CD1c-positive myeloid dendritic cell (primary cell): ENCODE measurements at regions not wholly inside any gene's neighbourhood (a gene's known extent, or its start where the extent isn't known, plus 50 kb on each side); places are given as distances from the start of the nearest gene placed in this dataset.

Experiments used
- DNase-seq: peaks from one replicate; pipeline ENCODE4 v3.0.0-alpha.2; 2016; ENCODE audit errors: extremely low spot score

DNA sequence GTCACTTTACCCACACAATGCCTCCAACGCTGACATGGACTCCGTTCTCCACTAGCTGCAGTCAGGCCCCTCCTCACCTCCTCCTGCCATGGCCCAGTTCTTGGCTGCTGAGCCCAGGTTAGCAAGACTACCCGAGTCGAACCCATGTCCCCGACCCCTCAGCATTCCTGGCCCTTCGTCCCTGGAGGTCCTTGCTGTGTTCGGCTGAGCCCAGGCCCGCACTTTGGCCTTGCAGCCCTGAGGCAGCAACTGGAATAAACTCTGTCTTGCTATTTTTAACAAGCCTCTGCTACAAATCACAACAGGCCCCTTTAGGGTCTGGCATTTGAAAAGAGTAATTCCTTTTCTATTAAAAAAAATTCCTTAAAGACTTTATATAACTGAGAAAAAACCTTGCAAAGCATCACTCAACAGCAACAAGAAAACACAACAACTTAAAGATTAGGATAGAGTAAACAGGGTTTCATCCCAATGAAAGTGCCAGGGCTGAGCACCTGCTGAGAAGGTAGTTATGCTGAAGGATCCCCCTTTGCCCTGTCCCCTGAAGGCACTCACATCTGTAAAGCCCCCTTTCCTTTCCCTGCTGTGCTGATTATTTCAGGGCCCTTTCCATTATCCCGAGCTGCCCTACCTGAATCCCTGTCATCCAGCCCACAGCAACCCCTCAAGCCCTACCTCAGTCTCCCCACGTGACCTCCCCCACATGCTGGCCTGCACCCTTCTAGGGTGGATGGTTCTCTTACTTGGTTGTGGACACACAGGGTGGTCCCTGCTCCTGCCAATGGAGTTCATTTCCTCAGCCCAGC is 120.0 kb upstream of the SNTG2 start:
- DNase-seq: no peak

DNA sequence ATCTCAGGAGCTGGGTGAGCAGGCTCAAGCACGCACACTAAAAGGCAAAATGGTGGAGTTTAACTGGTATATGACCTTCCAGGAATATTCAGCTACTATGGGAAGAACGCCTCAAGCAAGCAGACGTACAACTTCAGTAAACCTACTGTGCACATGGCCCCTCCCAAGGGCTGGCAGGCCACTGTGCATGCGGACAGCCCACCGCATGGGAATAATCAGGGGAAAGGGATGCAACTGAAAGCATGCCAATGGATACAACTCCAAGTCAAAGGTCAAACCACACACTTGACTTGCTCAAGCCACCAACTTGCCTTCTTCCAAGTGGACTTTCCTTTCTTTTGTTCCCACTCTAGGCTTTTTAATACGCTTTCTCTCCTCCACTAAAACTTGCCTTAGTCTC is 121.6 kb upstream of the SNTG2 start:
- no peak for DNase-seq

DNA sequence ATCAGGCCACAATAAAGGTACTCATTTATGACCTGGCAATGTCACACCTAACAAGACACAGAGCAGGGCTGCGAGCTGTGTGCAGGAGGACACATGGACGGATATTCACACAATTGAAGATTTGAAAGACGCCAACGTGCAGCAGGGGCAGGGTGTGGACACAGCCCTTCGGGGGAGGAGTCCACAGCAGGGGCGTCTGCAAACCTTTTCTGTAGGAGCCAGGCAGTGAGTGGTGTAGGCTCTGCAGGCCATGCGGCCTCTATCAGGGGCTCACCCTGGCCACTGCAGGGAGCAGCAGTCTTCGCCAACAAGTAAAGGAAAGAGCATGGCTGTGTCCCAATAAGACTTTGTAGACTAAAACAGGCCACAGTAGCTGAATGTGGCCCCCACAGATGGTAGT is 125.7 kb upstream of the SNTG2 start:
- DNase-seq: no peak

GRCh38 chr2:824524-824923 is 126.1 kb upstream of the SNTG2 start:
- DNase-seq: no peak

DNA sequence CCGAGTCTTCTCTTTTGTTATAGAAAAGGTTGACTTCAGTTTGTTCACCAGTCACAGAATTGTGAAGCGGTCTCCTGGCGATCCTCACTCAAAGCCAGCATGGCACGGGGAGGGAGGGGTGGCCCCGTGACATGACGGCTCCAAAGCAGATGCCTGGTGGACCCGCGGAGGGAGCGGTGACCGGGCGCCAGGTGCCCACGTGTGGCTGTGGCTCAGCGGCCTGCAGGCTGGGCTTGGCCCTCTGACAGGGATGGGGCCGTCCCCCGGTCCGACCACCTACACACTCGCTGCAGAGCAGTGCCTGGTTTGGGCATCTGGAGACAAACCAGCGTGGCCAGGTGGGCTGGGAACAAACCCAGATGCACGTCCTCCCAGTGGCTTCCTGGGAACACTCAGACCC is 129.1 kb upstream of the SNTG2 start:
- DNase-seq: no peak

- DNase-seq: no peak
These were observed 131.0 kb upstream of the SNTG2 start for GRCh38 chr2:819601-820000.

GRCh38 chr2:819121-819520 is 131.5 kb upstream of the SNTG2 start:
- DNase-seq: no peak

DNA sequence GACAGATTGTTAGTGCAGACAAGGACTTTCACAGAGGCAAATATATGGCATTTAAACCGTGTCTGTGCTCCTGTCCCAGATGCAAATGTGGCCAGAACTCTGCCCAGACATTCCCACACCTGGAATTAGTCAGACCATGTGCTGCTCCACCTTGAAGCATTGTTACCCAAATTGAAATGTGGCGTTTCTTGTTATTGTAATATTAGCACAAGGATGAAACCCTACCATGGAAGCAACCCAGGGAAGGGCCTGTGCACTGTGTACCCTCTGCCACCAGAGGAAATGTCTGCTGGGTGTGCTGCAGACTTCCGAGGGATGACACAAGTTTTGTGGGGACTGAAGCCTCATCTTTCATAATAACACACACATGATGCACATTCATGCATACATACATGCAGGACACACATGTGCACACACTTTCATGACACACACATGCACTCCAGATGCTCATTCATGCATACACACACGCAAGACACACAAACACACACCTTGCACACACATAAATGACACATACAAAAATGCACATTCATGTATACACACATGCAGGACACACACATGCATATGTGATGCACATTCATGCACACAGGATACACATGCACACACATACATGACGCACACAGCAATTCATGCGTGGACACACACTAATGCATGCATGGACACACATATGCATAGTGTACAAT is 133.2 kb upstream of the SNTG2 start:
- no peak for DNase-seq

GRCh38 chr2:816278-816677 is 134.4 kb upstream of the SNTG2 start:
- DNase-seq: no peak

GRCh38 chr2:810397-810796 is 133.2 kb upstream of the TMEM18 start:
- DNase-seq: no peak

GRCh38 chr2:807300-807699 is 130.1 kb upstream of the TMEM18 start:
- DNase-seq: no peak

DNA sequence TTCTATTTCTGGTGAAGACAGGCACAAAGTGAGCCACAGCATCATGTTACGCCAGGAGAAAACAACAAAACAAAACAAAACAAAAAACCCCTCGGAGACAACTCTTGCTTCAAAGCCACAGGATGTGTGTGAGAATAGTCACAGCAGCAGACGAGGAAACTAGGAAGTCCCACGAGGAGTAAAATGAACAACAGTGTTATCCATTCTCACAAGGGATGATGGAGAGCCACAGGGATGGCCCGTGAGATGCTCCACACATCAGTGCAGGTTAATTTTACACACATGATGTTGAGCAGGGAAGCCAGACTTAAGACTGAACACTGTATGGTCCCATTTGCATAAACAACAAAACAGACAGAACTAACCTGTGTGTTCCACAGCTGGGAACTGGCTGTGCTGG is 128.5 kb upstream of the TMEM18 start:
- no peak for DNase-seq

DNA sequence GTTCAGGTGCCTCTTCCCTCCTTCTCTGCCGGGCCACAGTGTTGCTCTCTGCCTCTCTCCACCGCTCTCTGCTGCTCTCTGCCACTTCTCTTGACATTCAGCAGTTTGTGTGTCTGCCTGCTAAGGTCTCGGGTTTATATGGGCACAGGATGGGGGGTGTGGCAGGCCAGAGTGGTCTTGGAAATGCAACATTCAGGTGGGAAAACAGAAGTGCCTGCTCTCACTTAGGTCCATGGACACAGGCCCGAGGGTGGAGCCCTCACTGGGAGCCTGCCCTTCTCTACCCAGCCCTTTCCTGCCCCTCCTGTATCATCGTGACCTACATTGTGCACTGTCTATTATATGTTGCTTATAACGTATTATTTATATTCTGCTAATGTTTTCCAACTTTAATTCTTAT is 120.8 kb upstream of the TMEM18 start:
- no peak for DNase-seq

DNA sequence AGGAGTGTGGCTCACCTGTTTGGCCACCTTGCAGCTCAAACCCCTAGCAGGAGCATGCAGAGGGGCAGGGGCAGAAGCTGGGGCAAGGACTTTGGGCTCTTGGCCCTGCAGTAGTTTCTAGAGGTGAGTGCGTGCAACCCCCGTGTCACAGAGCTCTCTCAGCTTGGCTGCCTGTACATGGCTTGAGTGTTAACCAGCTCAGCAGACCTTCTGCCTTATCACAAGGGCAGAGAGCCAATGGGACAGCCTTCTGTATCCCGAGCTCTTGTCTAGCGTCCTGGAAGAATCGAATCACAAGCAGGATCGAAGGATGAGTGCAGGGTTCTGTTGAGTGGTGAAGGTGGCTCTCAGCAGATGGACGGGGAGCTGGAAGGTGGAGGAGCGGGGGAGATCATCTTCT is 120.3 kb upstream of the TMEM18 start:
- DNase-seq: no peak

- DNase-seq: no peak
These were observed 119.2 kb upstream of the TMEM18 start for GRCh38 chr2:796141-796985.

DNA sequence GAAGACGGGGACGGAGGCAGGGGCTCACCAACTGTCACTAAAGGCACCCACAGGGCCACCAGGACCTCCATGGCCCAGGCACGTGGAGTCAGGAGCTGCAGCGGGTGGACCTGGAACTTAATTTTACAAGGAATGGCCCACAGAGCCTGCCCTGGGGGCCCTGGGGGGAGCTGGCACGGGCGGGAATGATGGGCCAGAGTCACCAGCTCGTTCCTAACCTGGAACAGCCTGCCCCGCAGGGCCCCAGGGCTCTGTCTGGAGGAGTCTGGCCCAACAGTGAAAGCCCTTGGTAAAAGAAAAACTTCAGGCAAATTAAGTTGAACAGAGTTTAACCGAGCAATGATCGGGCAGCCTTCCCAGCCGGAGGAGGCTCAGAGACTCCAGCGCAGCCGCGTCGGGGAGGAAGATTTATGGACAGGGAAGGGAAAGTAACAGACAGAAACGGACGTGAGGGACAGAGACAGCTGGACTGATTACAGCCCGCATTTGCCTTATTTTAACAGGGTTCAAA is 118.4 kb upstream of the TMEM18 start:
- DNase-seq: no peak

GRCh38 chr2:794554-795241 is 117.5 kb upstream of the TMEM18 start:
- DNase-seq: no peak

- no peak for DNase-seq
These were observed 116.0 kb upstream of the TMEM18 start for GRCh38 chr2:793236-793635.

DNA sequence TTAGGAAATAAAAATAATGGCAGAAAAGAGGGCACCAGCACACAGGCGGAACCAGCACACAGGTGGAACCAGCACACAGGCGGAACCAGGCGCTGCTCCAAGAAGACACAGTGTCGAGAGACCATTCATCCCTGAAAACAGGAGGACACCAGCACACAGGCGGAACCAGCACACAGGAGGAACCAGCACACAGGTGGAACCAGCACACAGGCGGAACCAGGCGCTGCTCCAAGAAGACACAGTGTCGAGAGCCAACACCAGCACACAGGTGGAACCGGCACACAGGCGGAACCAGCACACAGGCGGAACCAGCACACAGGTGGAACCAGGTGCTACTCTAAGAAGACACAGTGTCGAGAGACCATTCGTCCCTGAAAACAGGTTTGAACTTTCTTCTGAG is 115.5 kb upstream of the TMEM18 start:
- DNase-seq: no peak

DNA sequence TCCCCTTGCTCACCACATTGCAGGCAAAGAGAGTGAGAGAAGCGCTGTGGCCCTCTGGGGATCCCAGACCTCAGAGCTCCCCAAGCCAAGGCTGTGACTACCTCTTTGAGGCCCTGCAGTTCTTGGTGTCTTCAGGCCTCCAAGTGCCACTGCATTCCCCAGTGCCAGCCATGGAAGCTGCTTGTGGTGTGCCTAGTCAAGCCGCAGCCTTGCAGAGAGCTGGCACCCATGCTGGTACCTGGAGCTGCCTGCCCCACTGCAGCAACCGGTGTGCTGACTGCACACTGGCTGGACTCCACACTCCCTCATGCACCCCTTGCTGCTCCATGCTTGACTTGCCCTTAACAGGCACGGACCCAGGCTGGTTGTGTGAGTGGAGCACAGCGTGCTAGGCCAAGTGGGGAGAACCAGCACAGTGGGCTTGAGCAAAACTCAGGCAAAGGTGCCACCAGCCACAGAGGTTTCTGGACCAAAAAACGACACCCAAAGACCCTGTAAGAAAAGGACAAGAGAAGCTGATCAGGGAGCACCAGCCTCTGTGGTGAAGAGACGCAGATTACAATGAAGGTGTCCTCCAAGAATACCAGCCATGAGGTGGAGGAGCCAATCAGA is 113.5 kb upstream of the TMEM18 start:
- DNase-seq: no peak

DNA sequence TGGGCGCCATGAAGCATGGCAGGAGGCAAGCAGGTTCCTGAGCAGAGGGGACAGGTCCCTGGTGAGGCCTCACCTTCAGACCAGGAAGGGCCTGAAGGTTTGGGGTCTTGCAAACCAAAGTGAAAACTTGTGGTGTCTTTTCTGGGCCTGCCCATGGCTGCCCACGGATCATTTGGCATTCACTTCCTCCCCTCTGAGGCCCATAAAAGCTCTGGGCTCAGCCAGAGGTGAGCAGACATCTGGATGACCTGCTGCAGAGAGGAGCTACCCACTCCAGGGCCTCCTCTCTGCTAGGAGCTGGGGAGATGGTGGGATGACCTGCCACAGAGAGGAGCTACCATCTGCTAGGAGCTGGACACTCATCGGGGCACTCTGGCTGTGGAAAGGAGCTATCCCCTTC is 112.9 kb upstream of the TMEM18 start:
- DNase-seq: no peak
